NCI-H510A treated with DMSO at 0.1 percent for 48 hours (cell line): ENCODE measurements at regions not wholly inside any gene's neighbourhood (a gene's known extent, or its start where the extent isn't known, plus 50 kb on each side); places are given as distances from the start of the nearest gene placed in this dataset.
"Not testable (repeated sequence)": the region's sequence is repeated elsewhere in the genome, so short reads cannot be mapped to it uniquely, and the experiment has no call there.

Source experiments
- DNase-seq: peaks from one replicate; lab custom pipeline; 2025; lab: John Stamatoyannopoulos, UW

DNA sequence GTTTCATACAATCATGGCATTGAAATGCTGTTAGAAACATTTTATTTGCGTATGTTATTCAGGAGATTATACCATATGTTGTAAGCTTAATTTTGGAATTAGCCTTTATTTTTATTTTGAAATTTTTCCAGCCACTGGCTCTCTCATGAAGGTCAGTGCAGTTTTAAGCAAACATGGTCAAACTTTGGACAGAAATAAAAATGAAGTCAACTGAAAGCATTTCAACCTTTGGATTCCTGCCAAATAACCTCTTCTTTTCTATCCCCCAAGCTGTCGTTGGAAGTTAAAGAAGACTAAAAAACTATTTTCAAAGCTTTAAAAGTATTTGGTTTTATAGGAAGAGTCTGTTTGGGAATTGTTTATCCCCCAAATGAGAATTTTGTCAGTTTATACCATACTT lies 846.6 kb downstream of the MCTP2 start:
- no peak for DNase-seq

GRCh38 chr15:95080228-95080627 lies 848.9 kb downstream of the MCTP2 start:
- DNase-seq, result not testable (repeated sequence)

DNA sequence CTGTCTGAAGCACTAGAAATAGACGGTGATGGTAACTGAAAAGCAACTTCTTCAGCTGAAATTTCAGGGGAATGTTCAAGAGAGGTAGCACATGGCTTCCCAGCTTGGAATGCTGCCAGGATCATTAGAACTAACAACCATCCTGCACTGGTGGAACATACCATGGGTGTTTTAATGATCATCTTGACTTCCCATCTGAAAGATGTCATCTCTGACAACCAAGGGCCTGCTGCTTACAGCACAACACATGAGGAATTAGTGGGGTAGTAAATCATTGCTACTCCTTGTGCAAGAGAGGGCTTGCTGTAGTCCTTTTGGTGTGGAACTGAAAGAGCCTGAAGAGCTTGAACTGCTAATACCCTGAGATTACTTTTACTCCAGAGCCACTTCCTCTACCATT lies 853.7 kb downstream of the MCTP2 start:
- no peak for DNase-seq

DNA sequence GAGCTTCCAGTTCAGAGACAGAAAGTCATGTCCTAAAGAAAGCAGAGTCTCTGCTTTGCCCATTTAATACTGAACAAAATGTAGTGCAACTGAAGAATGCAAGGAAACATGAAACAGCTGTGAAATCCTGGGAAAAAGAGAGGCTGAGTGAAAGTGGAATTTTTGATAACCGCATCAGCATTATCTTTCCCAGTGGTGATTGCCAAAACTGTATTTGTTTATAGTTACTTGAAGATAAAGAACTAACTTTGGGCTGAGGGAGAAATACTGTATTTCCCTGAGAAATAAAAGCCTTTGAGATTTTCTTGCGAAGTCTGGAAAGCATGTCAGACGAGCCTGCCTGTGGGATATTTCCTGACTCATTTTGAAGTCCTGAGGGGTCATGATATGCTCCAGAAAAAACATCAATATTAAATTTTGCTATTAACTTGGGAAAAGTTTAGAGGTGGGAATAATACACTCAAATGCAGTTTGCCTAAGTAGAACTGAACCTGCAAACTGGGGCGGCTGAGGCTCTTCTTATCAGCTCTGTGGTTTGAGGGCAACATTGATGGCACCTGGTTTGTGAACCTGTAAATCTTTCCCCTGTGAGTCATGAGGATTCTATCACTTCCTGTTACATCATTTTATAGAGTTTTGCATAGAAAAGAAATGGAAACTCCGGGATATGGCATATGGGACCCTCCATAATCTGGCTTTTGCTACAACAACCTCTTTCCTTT lies 855.3 kb downstream of the MCTP2 start:
- no peak for DNase-seq

GRCh38 chr15:95087253-95087609 lies 855.9 kb downstream of the MCTP2 start:
- DNase-seq, result no peak

DNA sequence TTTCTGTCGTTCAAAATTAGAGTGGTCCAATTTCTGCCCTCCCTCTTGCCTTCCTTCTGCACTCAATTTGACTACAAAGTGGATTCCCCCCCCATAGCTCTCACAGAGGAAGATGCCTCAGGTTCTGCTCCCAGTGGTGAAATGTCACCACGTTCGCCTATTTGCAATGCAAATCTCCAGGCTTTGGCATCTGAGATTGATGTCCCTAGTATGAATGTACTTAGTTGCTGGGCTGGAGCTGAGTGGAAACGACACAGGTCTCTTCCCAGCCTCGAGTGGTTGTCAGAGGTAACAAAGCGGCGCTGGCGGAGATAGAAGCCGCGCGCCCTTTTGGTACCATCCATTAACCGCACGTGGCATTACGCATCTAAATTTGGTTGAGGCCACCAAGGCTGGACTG lies 860.1 kb downstream of the MCTP2 start:
- no peak for DNase-seq

- DNase-seq, result no peak
Measured at GRCh38 chr15:95095250-95095649, 863.9 kb downstream of the MCTP2 start.

DNA sequence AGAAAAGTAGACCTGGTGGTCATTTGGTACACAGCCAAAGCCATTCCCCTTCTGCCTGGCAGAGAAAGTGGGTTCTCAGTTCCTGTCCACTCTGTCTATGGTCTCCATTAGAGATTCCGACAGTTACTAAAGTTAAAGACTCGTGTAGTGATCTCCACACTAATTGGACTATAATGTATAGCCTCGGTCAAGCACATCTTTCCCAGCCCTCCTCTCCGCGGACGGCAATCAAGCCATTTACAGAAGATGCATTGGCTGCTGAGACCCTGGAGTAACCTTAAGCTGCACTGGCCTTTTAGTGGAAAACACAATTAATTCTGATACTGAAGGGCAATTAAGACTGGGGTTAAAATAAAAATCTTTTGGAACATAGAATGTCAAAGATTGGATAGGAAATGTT lies 865.3 kb downstream of the MCTP2 start:
- DNase-seq, result no peak

- no peak for DNase-seq
Measured at GRCh38 chr15:95097361-95097760, 866.0 kb downstream of the MCTP2 start.

DNA sequence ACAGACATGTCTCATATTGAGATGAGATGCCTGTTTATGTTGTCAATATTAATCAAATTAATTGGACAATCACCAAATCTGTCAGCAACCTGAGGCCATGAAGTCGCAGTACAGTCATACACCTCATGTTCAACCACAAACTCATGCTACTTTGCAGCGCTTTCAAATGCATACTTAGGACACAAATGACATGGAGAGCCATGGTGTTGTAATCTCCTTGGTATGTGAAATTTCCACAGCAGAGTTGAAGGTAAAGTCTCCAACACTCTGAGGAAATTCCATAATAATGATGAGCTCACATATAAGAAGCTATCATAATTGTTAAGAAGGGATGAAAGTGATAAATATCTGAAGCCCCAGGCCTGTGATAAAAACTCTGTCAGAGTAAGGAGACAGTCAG lies 873.9 kb downstream of the MCTP2 start:
- DNase-seq, result no peak

GRCh38 chr15:95106801-95107200 lies 875.4 kb downstream of the MCTP2 start:
- no peak for DNase-seq

DNA sequence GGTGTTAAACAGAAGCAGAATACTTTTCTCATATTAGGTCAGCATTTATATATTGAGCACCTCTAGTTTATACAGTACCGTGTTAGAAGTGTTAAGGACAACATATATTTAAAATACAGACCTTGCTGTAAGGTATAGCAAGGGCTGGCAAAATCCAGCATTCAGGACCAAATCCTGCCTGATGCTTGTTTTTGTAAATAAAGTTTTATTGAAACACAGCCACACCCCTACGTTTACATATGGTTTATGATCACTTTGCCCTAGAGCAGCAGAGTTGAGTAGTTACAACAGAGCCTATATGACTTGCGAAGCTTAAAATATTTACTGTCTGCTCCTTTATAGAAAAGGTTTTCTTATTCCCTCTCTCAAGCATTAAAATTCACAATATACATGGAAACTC lies 877.3 kb downstream of the MCTP2 start:
- no peak for DNase-seq

- DNase-seq, result no peak
Measured at GRCh38 chr15:95111969-95112368, 880.6 kb downstream of the MCTP2 start.

DNA sequence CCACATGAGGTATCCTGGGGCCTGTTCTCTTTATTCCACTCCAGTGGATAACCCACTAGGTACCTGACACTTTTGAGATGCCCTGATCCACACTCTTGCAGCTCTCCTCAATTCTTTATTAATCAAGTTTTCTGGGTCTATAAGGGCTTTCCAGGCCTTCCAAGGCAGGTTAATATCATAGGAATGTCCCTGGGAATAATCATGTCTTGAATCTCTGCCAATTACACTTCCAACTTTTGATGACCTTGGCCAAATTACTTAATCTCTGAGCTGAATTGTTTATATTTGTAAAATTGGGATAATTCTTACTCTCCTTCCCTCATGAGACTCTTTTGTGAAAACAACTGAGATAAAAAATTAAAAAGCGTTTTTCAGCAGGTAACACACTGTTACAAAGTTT lies 881.7 kb downstream of the MCTP2 start:
- no peak for DNase-seq

- no peak for DNase-seq
Measured at GRCh38 chr15:95119041-95119610, 887.8 kb downstream of the MCTP2 start.

GRCh38 chr15:95120595-95120994 lies 889.2 kb downstream of the MCTP2 start:
- DNase-seq, result no peak

- no peak for DNase-seq
Measured at GRCh38 chr15:95121191-95121590, 889.8 kb downstream of the MCTP2 start.

- no peak for DNase-seq
Measured at GRCh38 chr15:95125803-95126202, 894.4 kb downstream of the MCTP2 start.

- no peak for DNase-seq
Measured at GRCh38 chr15:95127356-95127755, 896.0 kb downstream of the MCTP2 start.

GRCh38 chr15:95129574-95129973 lies 898.2 kb downstream of the MCTP2 start:
- no peak for DNase-seq

DNA sequence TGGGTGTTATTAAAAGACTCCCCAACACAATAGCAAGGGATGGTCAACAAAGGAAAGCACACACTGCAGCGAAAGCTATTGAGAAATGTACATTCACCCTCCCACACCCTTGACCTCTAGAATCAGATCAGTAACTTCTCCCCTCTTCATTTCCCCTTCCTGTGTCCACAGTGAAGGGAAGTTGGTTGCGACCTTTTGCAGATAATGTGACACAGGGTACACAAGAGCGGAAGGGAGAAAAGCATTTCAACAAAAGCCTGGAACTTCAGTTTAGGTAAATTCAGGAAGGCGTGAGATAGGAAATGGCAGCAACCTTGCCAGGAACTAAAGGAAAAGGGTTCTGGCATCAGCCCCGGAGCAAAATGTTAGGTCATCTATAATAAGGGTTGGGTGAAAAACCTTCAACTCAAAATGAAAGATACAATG lies 899.8 kb downstream of the MCTP2 start:
- DNase-seq, result no peak

DNA sequence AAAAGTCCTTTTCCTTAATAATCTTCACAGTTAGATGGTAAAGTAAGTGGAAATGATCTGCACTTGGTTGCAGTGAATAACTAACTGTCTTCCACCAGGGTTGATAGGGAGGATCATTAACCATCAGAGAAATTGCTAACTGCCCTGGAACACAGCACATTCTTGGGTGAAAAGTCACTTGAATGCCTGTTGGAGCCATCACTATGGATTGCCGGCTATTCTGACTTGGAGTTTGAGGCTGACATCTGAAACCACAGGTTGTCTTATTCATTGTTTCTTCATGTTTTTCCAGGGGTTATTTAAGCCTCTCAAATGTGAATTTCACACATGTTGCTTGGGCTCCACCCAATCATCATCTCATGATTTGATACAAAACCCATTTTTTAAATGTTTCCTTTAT lies 901.4 kb downstream of the MCTP2 start:
- no peak for DNase-seq

DNA sequence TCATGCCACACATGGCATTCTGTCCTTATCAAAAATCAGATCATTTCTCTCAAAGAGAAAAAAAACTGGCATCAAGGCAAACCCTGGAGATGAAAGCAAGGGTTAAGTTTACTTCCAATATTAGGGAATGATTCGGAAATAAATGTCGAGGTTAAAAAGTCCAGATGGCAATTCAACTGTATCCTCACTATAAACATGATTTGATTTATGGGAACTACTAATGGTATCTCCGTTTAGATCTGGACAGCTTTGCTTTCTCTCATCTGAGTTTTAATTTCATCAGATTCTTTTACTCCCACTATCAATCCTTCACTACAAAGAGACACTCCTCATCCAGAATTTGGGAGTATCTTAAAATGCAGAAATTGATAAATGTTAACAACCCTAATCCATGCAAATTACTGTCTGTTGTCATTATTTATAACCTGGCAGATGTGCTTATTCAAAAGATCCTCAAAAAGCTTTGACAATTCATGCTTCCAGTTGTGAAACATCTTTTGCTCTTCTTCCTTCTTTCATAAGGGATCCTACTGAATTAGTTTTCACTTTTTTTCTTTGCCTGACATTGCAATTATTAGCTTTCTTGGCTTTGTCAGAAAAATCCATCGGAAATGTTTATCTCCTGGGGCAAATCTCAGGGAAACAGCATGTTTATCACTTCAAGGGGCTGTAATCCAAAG lies 903.2 kb downstream of the MCTP2 start:
- no peak for DNase-seq
